Kidney epithelial cell (primary cell): ENCODE measurements at regions not wholly inside any gene's neighbourhood (a gene's known extent, or its start where the extent isn't known, plus 50 kb on each side); places are given as distances from the start of the nearest gene placed in this dataset.

Experiments used
- DNase-seq: peaks from one replicate; pipeline ENCODE4 v3.0.0-alpha.2; 2010; ENCODE audit warnings: low read depth
- H3K27me3 ChIP-seq: 2 replicates; pipeline ENCODE4 v1.6.0; 2011; ENCODE audit warnings: low read length; ENCODE audit not compliant: control insufficient read depth, insufficient read depth
- H3K36me3 ChIP-seq: 2 replicates; pipeline ENCODE4 v1.5.1; 2011; ENCODE audit warnings: low read length; ENCODE audit not compliant: control insufficient read depth, insufficient read depth
- H3K4me3 ChIP-seq: 2 replicates; pipeline ENCODE4 v1.5.1; 2011; ENCODE audit warnings: low read depth, mild to moderate bottlenecking, control low read depth, low read length
- TF ChIP-seq, protein P1 (sequence below): IDR thresholded peaks from 2 replicates; pipeline ENCODE4 v1.5.1; 2011; ENCODE audit warnings: mild to moderate bottlenecking, moderate library complexity, low read length, control low read depth, inconsistent platforms; ENCODE audit not compliant: insufficient read depth, poor library complexity, severe bottlenecking

DNA sequence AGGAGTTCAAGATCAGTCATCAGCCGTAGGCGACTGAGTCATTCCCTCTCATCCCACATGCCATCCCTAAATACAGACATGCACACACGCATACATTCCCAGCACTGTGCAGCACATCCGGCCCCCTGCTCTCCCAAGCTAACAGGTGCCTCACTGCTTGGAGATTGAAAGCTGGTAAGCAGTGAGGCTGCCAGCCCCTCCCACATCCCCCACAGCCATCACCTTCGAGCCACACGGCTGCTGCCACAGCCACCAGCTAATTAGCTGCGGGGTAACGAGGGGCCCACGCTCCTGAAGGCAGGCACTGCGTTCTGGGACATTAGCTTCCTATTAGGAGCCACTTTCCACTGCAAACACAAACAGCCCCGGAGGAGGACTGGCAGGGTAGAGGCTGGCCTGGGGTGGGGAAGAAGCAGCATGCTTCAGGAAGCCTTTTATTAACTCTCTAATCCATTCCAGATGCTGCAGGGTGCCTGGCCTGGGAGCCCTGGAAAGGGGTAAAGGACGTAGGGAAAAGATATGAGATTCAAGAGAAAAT, 179.6 kb downstream of the CCT6B start:
- TF ChIP-seq, protein P1, sequence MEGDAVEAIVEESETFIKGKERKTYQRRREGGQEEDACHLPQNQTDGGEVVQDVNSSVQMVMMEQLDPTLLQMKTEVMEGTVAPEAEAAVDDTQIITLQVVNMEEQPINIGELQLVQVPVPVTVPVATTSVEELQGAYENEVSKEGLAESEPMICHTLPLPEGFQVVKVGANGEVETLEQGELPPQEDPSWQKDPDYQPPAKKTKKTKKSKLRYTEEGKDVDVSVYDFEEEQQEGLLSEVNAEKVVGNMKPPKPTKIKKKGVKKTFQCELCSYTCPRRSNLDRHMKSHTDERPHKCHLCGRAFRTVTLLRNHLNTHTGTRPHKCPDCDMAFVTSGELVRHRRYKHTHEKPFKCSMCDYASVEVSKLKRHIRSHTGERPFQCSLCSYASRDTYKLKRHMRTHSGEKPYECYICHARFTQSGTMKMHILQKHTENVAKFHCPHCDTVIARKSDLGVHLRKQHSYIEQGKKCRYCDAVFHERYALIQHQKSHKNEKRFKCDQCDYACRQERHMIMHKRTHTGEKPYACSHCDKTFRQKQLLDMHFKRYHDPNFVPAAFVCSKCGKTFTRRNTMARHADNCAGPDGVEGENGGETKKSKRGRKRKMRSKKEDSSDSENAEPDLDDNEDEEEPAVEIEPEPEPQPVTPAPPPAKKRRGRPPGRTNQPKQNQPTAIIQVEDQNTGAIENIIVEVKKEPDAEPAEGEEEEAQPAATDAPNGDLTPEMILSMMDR, result no peak
- Histone ChIP-seq H3K36me3 (no peaks in the 10 kb centered on the region), H3K27me3 (no peaks in the 10 kb centered on the region), H3K4me3 (no peak overlapping the region)
- no peak for DNase-seq

DNA sequence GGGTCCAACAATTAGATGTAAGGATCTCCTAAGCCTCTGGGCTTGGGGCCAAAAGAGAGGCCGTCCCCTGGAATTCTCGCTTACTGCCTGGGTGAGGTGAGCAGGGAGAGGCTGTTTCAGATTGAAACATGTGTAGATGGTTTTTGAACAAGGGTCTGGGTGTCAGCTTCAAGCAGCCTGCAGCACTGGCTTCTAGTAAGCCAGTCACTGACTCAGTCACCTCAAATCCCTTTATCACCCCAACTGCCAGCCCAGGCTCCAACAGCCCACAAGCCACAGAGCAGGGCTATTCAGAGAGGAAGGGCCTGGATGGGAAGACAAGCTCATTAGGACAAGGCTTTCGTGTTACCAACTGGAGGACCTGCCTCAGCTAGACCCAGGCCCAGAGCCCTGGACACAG, 180.2 kb downstream of the CCT6B start:
- no peak for DNase-seq
- Histone ChIP-seq H3K4me3 (no peak overlapping the region), H3K36me3 (no peaks in the 10 kb centered on the region), H3K27me3 (no peaks in the 10 kb centered on the region)
- TF ChIP-seq, protein P1, result no peak

DNA sequence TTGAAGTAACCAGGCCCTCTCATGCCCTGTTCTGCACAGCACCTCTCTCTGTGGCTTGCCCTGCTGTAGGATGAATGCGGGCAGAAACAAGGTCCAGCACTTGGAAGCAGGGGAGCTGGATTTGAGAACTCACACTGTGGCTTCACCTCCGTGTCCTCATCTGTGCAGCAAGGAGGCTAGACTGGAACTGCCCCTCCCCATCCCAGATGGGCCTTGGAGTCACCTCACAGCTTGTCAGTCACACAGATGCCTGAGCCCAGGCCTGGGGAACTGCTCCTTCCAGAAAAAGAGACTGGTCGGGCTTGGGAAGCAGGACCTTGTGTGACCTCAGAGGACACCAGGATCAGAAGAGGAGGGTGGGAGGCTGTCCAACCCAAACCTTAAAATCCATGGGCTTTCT, 180.8 kb downstream of the CCT6B start:
- no peak overlapping the region for H3K4me3 ChIP-seq
- TF ChIP-seq, protein P1, result no peak
- no peaks in the 10 kb centered on the region for H3K36me3 ChIP-seq
- H3K27me3 ChIP-seq, result no peaks in the 10 kb centered on the region
- no peak for DNase-seq

DNA sequence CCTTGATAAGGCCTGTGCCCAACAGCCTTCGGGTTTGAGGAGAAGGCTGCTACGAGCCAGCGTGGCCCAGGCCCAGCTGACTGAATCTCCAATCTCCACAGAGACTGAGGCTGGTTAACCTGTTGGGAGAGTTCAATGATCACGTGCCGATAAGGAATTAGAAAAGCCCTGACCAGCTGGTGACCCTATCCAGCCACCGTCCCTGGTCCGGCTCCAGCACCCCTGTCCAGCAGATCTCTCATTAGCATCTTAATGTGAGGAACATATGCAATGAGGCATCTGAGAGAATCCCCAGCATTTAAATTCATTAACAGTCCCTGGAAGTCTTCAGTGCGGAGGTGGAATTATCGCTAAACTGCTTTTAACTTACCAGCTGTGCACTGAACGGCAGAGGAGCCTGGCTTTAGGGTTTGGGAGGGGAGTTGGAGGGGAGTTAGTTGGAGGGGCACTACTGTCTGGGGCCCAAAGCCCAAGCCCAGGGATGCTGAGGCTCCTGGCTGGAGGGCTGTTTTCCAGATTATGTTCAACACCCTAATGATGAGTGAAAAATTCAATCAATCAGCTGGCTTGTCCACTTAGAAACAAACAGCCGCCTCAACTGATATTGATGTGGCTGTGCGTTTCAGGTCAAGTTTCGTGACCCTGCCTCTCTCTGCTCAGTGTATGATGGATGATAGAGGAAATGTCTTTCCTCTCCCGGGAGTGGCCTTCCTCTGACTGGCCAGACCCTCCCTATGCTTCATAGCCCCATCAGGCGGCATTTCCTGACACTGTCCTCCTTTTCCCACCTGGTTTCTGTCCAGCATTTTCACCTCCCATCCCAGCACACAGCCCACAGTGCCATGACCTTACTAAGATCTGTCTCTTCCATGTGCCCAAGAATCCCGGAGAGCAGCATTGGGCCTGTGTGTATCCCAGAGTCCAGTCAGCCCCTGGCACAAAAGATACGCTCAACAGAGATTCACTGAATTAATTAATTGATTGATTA, 184.5 kb downstream of the CCT6B start:
- no peak for DNase-seq
- Histone ChIP-seq H3K27me3 (no peaks in the 10 kb centered on the region), H3K36me3 (no peaks in the 10 kb centered on the region), H3K4me3 (no peak overlapping the region)
- TF ChIP-seq, protein P1, result no peak

DNA sequence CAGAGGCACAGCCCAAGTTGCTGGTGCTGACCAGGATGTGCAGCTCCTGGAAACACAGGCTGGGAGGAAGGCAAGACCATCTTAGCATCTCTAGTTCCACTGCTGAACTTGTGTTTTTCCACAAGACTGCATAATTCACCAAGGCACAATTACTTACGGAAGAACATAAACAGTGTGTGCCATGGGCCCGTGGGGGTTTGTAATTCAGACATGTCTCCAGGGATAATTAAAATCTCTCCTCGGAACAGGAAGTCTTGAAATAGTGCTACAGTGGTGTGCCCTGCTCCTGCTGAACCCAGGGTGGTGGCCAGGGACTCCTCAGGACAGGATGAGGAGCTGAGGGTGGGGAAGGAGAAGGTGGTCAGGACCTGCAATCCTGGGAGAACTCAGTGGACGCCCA, 188.2 kb downstream of the CCT6B start:
- H3K36me3 ChIP-seq, result no peaks in the 10 kb centered on the region
- no peak for DNase-seq
- TF ChIP-seq, protein P1, result no peak
- H3K4me3 ChIP-seq, result no peak overlapping the region
- H3K27me3 ChIP-seq, result no peaks in the 10 kb centered on the region
